Mesendoderm (in vitro differentiated cells): ENCODE measurements at regions not wholly inside any gene's neighbourhood (a gene's known extent, or its start where the extent isn't known, plus 50 kb on each side); places are given as distances from the start of the nearest gene placed in this dataset.

Experiments
- DNase-seq: peaks from one replicate; pipeline ENCODE4 v3.0.0; 2013
- H2AK5ac ChIP-seq: 2 replicates; pipeline ENCODE4 v1.6.1; 2013; ENCODE audit warnings: low read length, inconsistent platforms
- H2BK120ac ChIP-seq: 2 replicates; pipeline ENCODE4 v1.6.1; 2013; ENCODE audit warnings: low read depth, mild to moderate bottlenecking, low read length, moderate library complexity, mixed read lengths
- H2BK15ac ChIP-seq: replicated peaks from 2 replicates; pipeline ENCODE4 v1.6.1; 2013; ENCODE audit warnings: low read depth, mild to moderate bottlenecking, moderate library complexity
- H2BK5ac ChIP-seq: 2 replicates; pipeline ENCODE4 v1.6.1; 2013; ENCODE audit warnings: low read length, inconsistent platforms
- H3K18ac ChIP-seq: 2 replicates; pipeline ENCODE4 v1.6.1; 2013; ENCODE audit warnings: mild to moderate bottlenecking, low read length, mixed read lengths
- H3K23ac ChIP-seq: one replicate; pipeline ENCODE4 v1.6.1; 2013; ENCODE audit warnings: low read length
- H3K27ac ChIP-seq: 2 replicates; pipeline ENCODE4 v1.5.1; 2013; ENCODE audit warnings: low read depth, mild to moderate bottlenecking, inconsistent platforms, low read length, moderate library complexity
- H3K27me3 ChIP-seq: 2 replicates; pipeline ENCODE4 v1.6.1; 2013; ENCODE audit warnings: low read length, control low read depth, mild to moderate bottlenecking, inconsistent platforms; ENCODE audit not compliant: insufficient read depth, poor library complexity
- H3K36me3 ChIP-seq: 2 replicates; pipeline ENCODE4 v1.6.1; 2013; ENCODE audit warnings: low read length, inconsistent platforms; ENCODE audit not compliant: control insufficient read depth, insufficient read depth
- H3K4ac ChIP-seq: one replicate; pipeline ENCODE4 v1.6.1; 2013; ENCODE audit warnings: low read depth, mild to moderate bottlenecking, low read length, moderate library complexity
- H3K4me1 ChIP-seq: 2 replicates; pipeline ENCODE4 v1.6.1; 2013; ENCODE audit warnings: low read depth, low read length, inconsistent platforms; ENCODE audit not compliant: control insufficient read depth
- H3K4me2 ChIP-seq: 2 replicates; pipeline ENCODE4 v1.6.1; 2013; ENCODE audit warnings: low read length
- H3K4me3 ChIP-seq: 2 replicates; pipeline ENCODE4 v1.5.1; 2013; ENCODE audit warnings: mild to moderate bottlenecking, low read length
- H3K56ac ChIP-seq: one replicate; pipeline ENCODE4 v1.6.1; 2013; ENCODE audit warnings: low read length
- H3K79me1 ChIP-seq: 2 replicates; pipeline ENCODE4 v1.6.1; 2013; ENCODE audit warnings: low read length, inconsistent platforms
- H3K79me2 ChIP-seq: 2 replicates; pipeline ENCODE4 v1.6.1; 2013; ENCODE audit warnings: mild to moderate bottlenecking, low read length; ENCODE audit not compliant: control insufficient read depth, insufficient read depth
- H3K9ac ChIP-seq: 2 replicates; pipeline ENCODE4 v1.6.1; 2013; ENCODE audit warnings: low read length, inconsistent platforms
- H4K5ac ChIP-seq: one replicate; pipeline ENCODE4 v1.6.1; 2013; ENCODE audit warnings: low read length
- H4K8ac ChIP-seq: one replicate; pipeline ENCODE4 v1.6.1; 2013; ENCODE audit warnings: low read depth, mild to moderate bottlenecking, control low read depth, low read length, moderate library complexity
- WGBS: extraction: QIAGEN DNeasy Blood & Tissue Kit; methylation state at CpG from one replicate; pipeline ENCODE4 v1.1.7; 2013; ENCODE audit warnings: low lambda C conversion rate, missing lambda C conversion rate; ENCODE audit not compliant: insufficient coverage; ENCODE audit errors: extremely low coverage; 5-methylcytosine and 5-hydroxymethylcytosine counted together

DNA sequence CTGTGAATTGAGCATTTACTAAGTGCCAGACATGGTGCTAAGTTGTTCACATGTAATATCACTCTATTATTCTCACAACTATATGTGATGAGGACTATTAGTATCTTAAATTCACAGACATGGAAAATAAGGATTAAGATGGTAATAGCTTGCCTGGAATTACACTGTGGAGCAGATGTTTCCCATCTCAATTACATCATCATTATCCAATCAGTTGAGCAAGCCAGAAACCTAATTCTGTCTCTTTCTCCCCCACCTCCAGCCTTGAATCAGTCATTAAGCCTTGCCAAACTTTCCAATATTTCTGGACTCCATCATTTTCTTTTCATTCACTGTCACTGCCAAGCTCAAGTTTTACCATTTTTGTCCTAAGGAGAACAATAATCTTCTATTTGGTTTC lies 287.8 kb upstream of the KITLG start:
- no peak overlapping the region for H3K4me3 ChIP-seq

DNA sequence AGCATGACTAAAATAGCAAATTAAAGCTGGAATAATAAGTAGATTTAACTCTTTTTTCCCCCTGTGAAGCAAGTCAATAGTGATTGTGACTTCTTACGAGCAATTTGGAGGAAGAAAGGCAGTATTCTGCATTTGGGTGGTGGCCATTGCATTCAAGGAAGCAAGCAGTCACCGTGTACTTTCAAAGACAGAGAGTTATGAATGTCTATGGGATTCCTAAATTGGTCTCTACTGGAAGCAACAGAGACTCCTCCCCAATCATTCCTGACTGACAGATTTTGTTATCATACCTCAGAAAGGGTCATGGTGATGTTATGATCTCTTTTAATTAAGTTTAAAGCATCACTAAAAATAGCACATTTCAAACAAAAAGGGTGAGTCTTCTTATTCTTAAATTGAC lies 287.2 kb upstream of the KITLG start:
- Histone ChIP-seq H3K23ac (no peak overlapping the region), H3K27me3 (no peaks in the 10 kb centered on the region), H4K8ac (no peak overlapping the region), H3K79me1 (no peaks in the 10 kb centered on the region), H4K5ac (no peak overlapping the region), H3K56ac (no peak overlapping the region), H2AK5ac (no peak overlapping the region), H3K36me3 (no peaks in the 10 kb centered on the region), H2BK15ac (no peak overlapping the region), H3K27ac (no peak overlapping the region), H3K4ac (no peak overlapping the region), H3K9ac (no peak overlapping the region), H3K79me2 (no peaks in the 10 kb centered on the region), H3K4me2 (no peak overlapping the region), H3K4me3 (no peak overlapping the region), H3K4me1 (no peaks in the 10 kb centered on the region), H2BK120ac (no peak overlapping the region), H2BK5ac (no peak overlapping the region), H3K18ac (no peak overlapping the region)
- no CpG with 5 or more reads among the region's 2 CpGs for WGBS
- no peak for DNase-seq

More for the DNA sequence above, 287.8 kb upstream of the KITLG start:
- H2BK120ac ChIP-seq: no peak overlapping the region
- no peak overlapping the region for H3K4ac ChIP-seq
- H3K36me3 ChIP-seq: no peaks in the 10 kb centered on the region
- H3K79me2 ChIP-seq: no peaks in the 10 kb centered on the region
- H3K79me1 ChIP-seq: no peaks in the 10 kb centered on the region
- H3K56ac ChIP-seq: no peak overlapping the region
- no peak overlapping the region for H3K9ac ChIP-seq
- no peak overlapping the region for H3K18ac ChIP-seq
- no peak overlapping the region for H3K4me2 ChIP-seq
- peak overlapping the region; percentile 45 for H2BK15ac ChIP-seq
- no peak overlapping the region for H4K5ac ChIP-seq
- no peak overlapping the region for H3K23ac ChIP-seq
- H3K27ac ChIP-seq: no peak overlapping the region
- no peak overlapping the region for H2BK5ac ChIP-seq
- no peak overlapping the region for H2AK5ac ChIP-seq
- H4K8ac ChIP-seq: no peak overlapping the region
- no peaks in the 10 kb centered on the region for H3K27me3 ChIP-seq
- no peaks in the 10 kb centered on the region for H3K4me1 ChIP-seq
- DNase-seq: no peak

DNA sequence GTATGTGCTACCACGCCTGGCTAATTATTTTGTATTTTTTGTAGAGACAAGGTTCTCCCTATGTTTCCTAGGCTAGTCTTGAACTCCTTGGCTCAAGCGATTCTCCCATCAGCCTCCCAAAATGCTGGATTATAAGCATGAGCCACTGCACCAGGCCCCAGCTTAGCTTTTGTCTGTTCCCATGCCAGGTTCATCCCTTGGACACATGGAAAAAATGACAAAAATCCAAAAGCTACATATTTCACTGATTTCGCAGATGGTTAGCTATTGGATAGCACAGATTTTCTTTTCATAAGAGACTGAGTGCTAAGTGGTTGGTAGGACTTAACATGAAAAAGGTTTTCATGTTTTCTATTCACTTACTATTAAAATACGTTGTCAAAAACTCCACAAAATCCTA lies 286.6 kb upstream of the KITLG start:
- no peak overlapping the region for H2BK120ac ChIP-seq
- no peak overlapping the region for H2BK15ac ChIP-seq
- H3K27ac ChIP-seq: no peak overlapping the region
- H3K4me3 ChIP-seq: no peak overlapping the region
- no peak overlapping the region for H3K56ac ChIP-seq
- DNase-seq: no peak
- H3K79me2 ChIP-seq: no peaks in the 10 kb centered on the region
- H3K36me3 ChIP-seq: no peaks in the 10 kb centered on the region
- no peak overlapping the region for H4K8ac ChIP-seq
- H3K23ac ChIP-seq: no peak overlapping the region
- H2AK5ac ChIP-seq: no peak overlapping the region
- no CpG with 5 or more reads among the region's 4 CpGs for WGBS
- H3K4me2 ChIP-seq: no peak overlapping the region
- no peak overlapping the region for H3K4ac ChIP-seq
- no peak overlapping the region for H4K5ac ChIP-seq
- no peak overlapping the region for H3K9ac ChIP-seq
- no peak overlapping the region for H3K18ac ChIP-seq
- H2BK5ac ChIP-seq: no peak overlapping the region
- H3K27me3 ChIP-seq: no peaks in the 10 kb centered on the region
- no peaks in the 10 kb centered on the region for H3K79me1 ChIP-seq
- H3K4me1 ChIP-seq: no peaks in the 10 kb centered on the region

DNA sequence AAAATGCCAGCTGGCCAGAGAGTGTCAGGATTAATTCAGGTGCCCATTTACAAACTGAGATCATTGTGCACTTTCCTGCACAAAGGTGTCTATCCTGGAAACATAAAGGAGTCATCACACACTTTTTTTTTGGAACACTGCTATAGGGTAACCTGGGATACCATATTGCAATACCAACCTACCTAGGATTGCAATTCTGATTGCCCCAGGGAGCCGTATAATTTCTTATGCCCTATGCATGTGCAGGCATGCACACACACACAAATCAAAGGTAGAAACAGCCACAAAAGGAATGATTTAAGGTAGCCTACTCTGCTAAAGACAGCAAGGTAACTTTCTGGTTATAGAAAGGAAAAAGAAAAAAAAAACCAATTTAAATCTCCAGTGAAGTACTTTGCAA lies 285.3 kb upstream of the KITLG start:
- Histone ChIP-seq H3K18ac (no peak overlapping the region), H3K4me2 (no peak overlapping the region), H2BK5ac (no peak overlapping the region), H3K56ac (no peak overlapping the region), H4K5ac (no peak overlapping the region), H3K4me1 (no peaks in the 10 kb centered on the region), H3K36me3 (no peaks in the 10 kb centered on the region), H3K27ac (no peak overlapping the region), H4K8ac (no peak overlapping the region), H2BK120ac (no peak overlapping the region), H3K79me1 (no peaks in the 10 kb centered on the region), H3K27me3 (no peaks in the 10 kb centered on the region), H2AK5ac (no peak overlapping the region), H2BK15ac (no peak overlapping the region), H3K4me3 (no peak overlapping the region), H3K79me2 (no peaks in the 10 kb centered on the region), H3K23ac (no peak overlapping the region), H3K4ac (no peak overlapping the region), H3K9ac (no peak overlapping the region)
- no CpG with 5 or more reads among the region's 1 CpG for WGBS
- DNase-seq: no peak

GRCh38 chr12:88860851-88861250 lies 280.6 kb upstream of the KITLG start:
- no peak overlapping the region for H3K4ac ChIP-seq
- H3K79me1 ChIP-seq: no peaks in the 10 kb centered on the region
- no peak overlapping the region for H3K23ac ChIP-seq
- no peak overlapping the region for H3K56ac ChIP-seq
- DNase-seq: no peak
- no peaks in the 10 kb centered on the region for H3K79me2 ChIP-seq
- H3K27ac ChIP-seq: no peak overlapping the region
- no peaks in the 10 kb centered on the region for H3K27me3 ChIP-seq
- no peaks in the 10 kb centered on the region for H3K36me3 ChIP-seq
- no peak overlapping the region for H3K18ac ChIP-seq
- H4K8ac ChIP-seq: no peak overlapping the region
- H3K4me3 ChIP-seq: no peak overlapping the region
- no peak overlapping the region for H2AK5ac ChIP-seq
- no peak overlapping the region for H2BK5ac ChIP-seq
- H2BK120ac ChIP-seq: no peak overlapping the region
- no peak overlapping the region for H3K9ac ChIP-seq
- H3K4me2 ChIP-seq: no peak overlapping the region
- no peak overlapping the region for H4K5ac ChIP-seq
- H2BK15ac ChIP-seq: no peak overlapping the region
- no peaks in the 10 kb centered on the region for H3K4me1 ChIP-seq
- 100% methylated on average over 1 of the region's 4 CpGs for WGBS

- Histone ChIP-seq H4K5ac (no peak overlapping the region), H3K56ac (no peak overlapping the region), H4K8ac (no peak overlapping the region), H2BK5ac (no peak overlapping the region), H2AK5ac (no peak overlapping the region), H3K27ac (no peak overlapping the region), H3K18ac (no peak overlapping the region), H3K27me3 (no peaks in the 10 kb centered on the region), H2BK15ac (peak overlapping the region; percentile 1), H3K9ac (no peak overlapping the region), H3K36me3 (no peaks in the 10 kb centered on the region), H3K4ac (no peak overlapping the region), H3K4me3 (no peak overlapping the region), H3K79me2 (no peaks in the 10 kb centered on the region), H3K23ac (no peak overlapping the region), H3K4me1 (no peaks in the 10 kb centered on the region), H3K79me1 (no peaks in the 10 kb centered on the region), H2BK120ac (no peak overlapping the region), H3K4me2 (no peak overlapping the region)
- DNase-seq: no peak
- WGBS: no CpG with 5 or more reads among the region's 2 CpGs
Measured at GRCh38 chr12:88856201-88856600, 275.9 kb upstream of the KITLG start.
